Motor neuron (in vitro differentiated cells): ENCODE measurements at regions not wholly inside any gene's neighbourhood (a gene's known extent, or its start where the extent isn't known, plus 50 kb on each side); places are given as distances from the start of the nearest gene placed in this dataset.
"Not testable (repeated sequence)": the region's sequence is repeated elsewhere in the genome, so short reads cannot be mapped to it uniquely, and the experiment has no call there.

Source experiments
- ATAC-seq, 8 experiments: fragments of 200-7000 bp; cut with Tn5 transposase; replicated peaks in 6 of 8; 2 replicates each; pipeline ENCODE4 v1.8.0; 2021; ENCODE audit warnings: mild to moderate bottlenecking in 8 of 8, moderate library complexity in 8 of 8
- H3K27ac ChIP-seq, 2 donors: fragments of 250-450 bp; sonication (Bioruptor Pico); 2 replicates each; pipeline ENCODE4 v1.9.0; 2021; ENCODE audit warnings: antibody characterized with exemption in 2 of 2, mild to moderate bottlenecking in 2 of 2, moderate library complexity in 1 of 2
- H3K4me1 ChIP-seq, 2 donors: fragments of 250-450 bp; sonication (Bioruptor Pico); replicated peaks in 1 of 2; 2 replicates each; pipeline ENCODE4 v1.6.1; 2021; ENCODE audit warnings: antibody characterized with exemption in 2 of 2, mild to moderate bottlenecking in 2 of 2, moderate library complexity in 1 of 2
- H3K4me3 ChIP-seq, 5 donors: fragments of 250-450 bp; sonication (Bioruptor Pico); 2 replicates each; pipeline ENCODE4 v1.9.0; 2021; ENCODE audit warnings: antibody characterized with exemption in 5 of 5, mild to moderate bottlenecking in 5 of 5, moderate library complexity in 4 of 5
- WGBS, 10 experiments: fragments of 450-650 bp; shearing (Covaris generic); methylation state at CpG; one replicate each; pipeline ENCODE4 v1.0.0; 2022; 5-methylcytosine and 5-hydroxymethylcytosine counted together
- in situ Hi-C, 9 experiments: fragments of 400-800 bp; cut with MboI; loops; one replicate each; pipeline ENCODE4 v1.15.0; 2021; ENCODE audit warnings: low sequenced_read_pairs in 9 of 9, low pct_unique_long_range_greater_than_20kb in 2 of 9; ENCODE audit not compliant: unreplicated experiment in 9 of 9

- WGBS, 10 experiments = 3 to 75% (median 58%) methylated on average over 4 to 11 of the region's 11 CpGs
- in situ Hi-C loops = no loop called here
- Histone ChIP-seq H3K27ac (no peak overlapping the region), H3K4me3 (no peak overlapping the region), H3K4me1 (peaks cover 0 to 18% of the 10 kb centered on the region in 2 donors)
- peak; percentile 32 to 98 (median 96) for ATAC-seq
Measured at GRCh38 chr2:155546721-155547555, 785.6 kb downstream of the NR4A2 start.

GRCh38 chr2:155539028-155539427 is 793.5 kb downstream of the NR4A2 start:
- WGBS, 10 experiments = 25 to 100% (median 89%) methylated on average over 2 to 5 of the region's 5 CpGs
- in situ Hi-C loops, H3K4me1 ChIP-seq, H3K4me3 ChIP-seq, H3K27ac ChIP-seq, ATAC-seq: not testable (repeated sequence)

GRCh38 chr2:155528034-155528433 is 804.5 kb downstream of the NR4A2 start:
- Histone ChIP-seq H3K4me1 (no peaks in the 10 kb centered on the region), H3K4me3 (no peak overlapping the region), H3K27ac (no peak overlapping the region)
- 7 to 100% (median 89%) methylated on average over 1 of the region's 1 CpG; no CpG with 5 or more reads in 1 of the 10 experiments for WGBS, 10 experiments
- ATAC-seq = no peak
- in situ Hi-C loops = no loop called here

- 19 to 96% (median 60%) methylated on average over 1 to 4 of the region's 4 CpGs for WGBS, 10 experiments
Measured at GRCh38 chr2:155525199-155525598, 807.3 kb downstream of the NR4A2 start.

GRCh38 chr2:155519529-155520130 is 812.9 kb downstream of the NR4A2 start:
- H3K27ac ChIP-seq = no peak overlapping the region
- in situ Hi-C loops = no loop called here
- peak in 5 of 8 experiments; percentile 22 to 69 (median 46) for ATAC-seq
- H3K4me3 ChIP-seq = no peak overlapping the region
- H3K4me1 ChIP-seq = no peaks in the 10 kb centered on the region
- 0 to 100% (median 93%) methylated on average over 1 to 2 of the region's 2 CpGs; no CpG with 5 or more reads in 5 of the 10 experiments for WGBS, 10 experiments

More at GRCh38 chr2:155525199-155525598, 807.3 kb downstream of the NR4A2 start:
- in situ Hi-C loops = no loop called here
- Histone ChIP-seq H3K4me1 (no peaks in the 10 kb centered on the region), H3K27ac (no peak overlapping the region), H3K4me3 (no peak overlapping the region)
- ATAC-seq = no peak

- no peak for ATAC-seq
Measured at GRCh38 chr2:155518094-155518493, 814.4 kb downstream of the NR4A2 start.

GRCh38 chr2:155517362-155517761 is 815.2 kb downstream of the NR4A2 start:
- WGBS, 10 experiments = 0 to 100% (median 80%) methylated on average over 1 of the region's 1 CpG; no CpG with 5 or more reads in 1 of the 10 experiments
- no peak for ATAC-seq
- Histone ChIP-seq H3K27ac (no peak overlapping the region), H3K4me1 (no peaks in the 10 kb centered on the region), H3K4me3 (no peak overlapping the region)
- in situ Hi-C loops = no loop called here

More at GRCh38 chr2:155518094-155518493, 814.4 kb downstream of the NR4A2 start:
- in situ Hi-C loops = no loop called here
- WGBS, 10 experiments = 10 to 82% (median 44%) methylated on average over 2 to 3 of the region's 3 CpGs; no CpG with 5 or more reads in 2 of the 10 experiments
- H3K4me3 ChIP-seq = no peak overlapping the region
- no peak overlapping the region for H3K27ac ChIP-seq
- H3K4me1 ChIP-seq = no peaks in the 10 kb centered on the region

- in situ Hi-C loops = no loop called here
- 0 to 100% (median 83%) methylated on average over 1 of the region's 1 CpG; no CpG with 5 or more reads in 1 of the 10 experiments for WGBS, 10 experiments
- no peak overlapping the region for H3K27ac ChIP-seq
- no peak for ATAC-seq
- H3K4me3 ChIP-seq = no peak overlapping the region
- no peaks in the 10 kb centered on the region for H3K4me1 ChIP-seq
Measured at GRCh38 chr2:155513248-155513647, 814.8 kb downstream of the KCNJ3 start.

- no peak overlapping the region for H3K4me3 ChIP-seq
- in situ Hi-C loops = no loop called here
- H3K4me1 ChIP-seq = no peaks in the 10 kb centered on the region
- no peak for ATAC-seq
- WGBS, 10 experiments = 0 to 70% (median 50%) methylated on average over 1 to 2 of the region's 2 CpGs; no CpG with 5 or more reads in 3 of the 10 experiments
- H3K27ac ChIP-seq = no peak overlapping the region
Measured at GRCh38 chr2:155502766-155503165, 804.3 kb downstream of the KCNJ3 start.

GRCh38 chr2:155498106-155498505 is 799.6 kb downstream of the KCNJ3 start:
- in situ Hi-C loops = no loop called here
- WGBS, 10 experiments = 0 to 100% (median 46%) methylated on average over 1 of the region's 1 CpG; no CpG with 5 or more reads in 2 of the 10 experiments
- Histone ChIP-seq H3K27ac (no peak overlapping the region), H3K4me3 (no peak overlapping the region), H3K4me1 (no peaks in the 10 kb centered on the region)
- no peak for ATAC-seq

GRCh38 chr2:155494744-155495143 is 796.2 kb downstream of the KCNJ3 start:
- no peak overlapping the region for H3K4me3 ChIP-seq
- no peak overlapping the region for H3K27ac ChIP-seq
- 0 to 100% (median 36%) methylated on average over 1 to 3 of the region's 3 CpGs for WGBS, 10 experiments
- in situ Hi-C loops = no loop called here
- ATAC-seq = no peak
- no peaks in the 10 kb centered on the region for H3K4me1 ChIP-seq

- Histone ChIP-seq H3K4me1 (no peaks in the 10 kb centered on the region), H3K27ac (no peak overlapping the region), H3K4me3 (no peak overlapping the region)
- in situ Hi-C loops = no loop called here
- no peak for ATAC-seq
- WGBS, 10 experiments = 0 to 89% (median 67%) methylated on average over 1 to 3 of the region's 3 CpGs
Measured at GRCh38 chr2:155485141-155485842, 786.8 kb downstream of the KCNJ3 start.

GRCh38 chr2:155481141-155481540 is 782.6 kb downstream of the KCNJ3 start:
- no peak for ATAC-seq
- H3K27ac ChIP-seq = no peak overlapping the region
- H3K4me3 ChIP-seq = no peak overlapping the region
- H3K4me1 ChIP-seq = no peaks in the 10 kb centered on the region
- in situ Hi-C loops = no loop called here
